Neural cell (in vitro differentiated cells): ENCODE measurements at regions not wholly inside any gene's neighbourhood (a gene's known extent, or its start where the extent isn't known, plus 50 kb on each side); places are given as distances from the start of the nearest gene placed in this dataset.

Experiments
- CTCF ChIP-seq: fragments of 450-650 bp; IDR thresholded peaks from 2 replicates; pipeline ENCODE4 v1.5.1; 2014; ENCODE audit warnings: antibody characterized with exemption, mild to moderate bottlenecking, moderate library complexity; ENCODE audit not compliant: poor library complexity, severe bottlenecking
- RAD21 ChIP-seq: fragments of 450-650 bp; conservative IDR thresholded peaks from 2 replicates; pipeline ENCODE4 v1.6.1; 2014; ENCODE audit warnings: antibody characterized with exemption, mild to moderate bottlenecking, moderate library complexity
- REST ChIP-seq: IDR thresholded peaks from 2 replicates; pipeline ENCODE4 v1.6.1; 2012; ENCODE audit warnings: borderline replicate concordance

DNA sequence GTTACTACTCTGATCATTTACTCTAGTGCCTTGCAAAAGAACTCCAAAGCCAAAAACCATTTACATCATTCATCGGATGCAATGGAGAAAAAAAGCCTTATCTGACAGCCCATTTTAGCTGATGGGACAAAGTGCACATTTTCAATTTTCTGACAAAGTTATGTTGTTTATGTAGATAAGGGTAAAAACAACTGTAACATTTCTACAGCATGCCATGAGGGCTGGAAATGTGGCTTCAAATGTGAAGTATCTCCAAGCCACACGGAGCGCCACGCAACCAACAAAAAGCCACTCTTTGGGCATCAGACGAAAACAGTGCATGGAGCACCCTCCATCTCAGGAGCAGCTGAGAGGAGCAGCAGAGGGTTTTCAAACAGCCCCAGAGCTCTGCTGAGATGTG lies 364.6 kb upstream of the ZNF507 start:
- TF ChIP-seq CTCF = no peak
- no peak for TF ChIP-seq REST
- TF ChIP-seq RAD21 = no peak
